Central memory CD4-positive, alpha-beta T cell (primary cell): ENCODE measurements at regions not wholly inside any gene's neighbourhood (a gene's known extent, or its start where the extent isn't known, plus 50 kb on each side); places are given as distances from the start of the nearest gene placed in this dataset.
"Not testable (repeated sequence)": the region's sequence is repeated elsewhere in the genome, so short reads cannot be mapped to it uniquely, and the experiment has no call there.

Experiments used
- DNase-seq: peaks from one replicate; pipeline ENCODE4 v3.0.0; 2022

DNA sequence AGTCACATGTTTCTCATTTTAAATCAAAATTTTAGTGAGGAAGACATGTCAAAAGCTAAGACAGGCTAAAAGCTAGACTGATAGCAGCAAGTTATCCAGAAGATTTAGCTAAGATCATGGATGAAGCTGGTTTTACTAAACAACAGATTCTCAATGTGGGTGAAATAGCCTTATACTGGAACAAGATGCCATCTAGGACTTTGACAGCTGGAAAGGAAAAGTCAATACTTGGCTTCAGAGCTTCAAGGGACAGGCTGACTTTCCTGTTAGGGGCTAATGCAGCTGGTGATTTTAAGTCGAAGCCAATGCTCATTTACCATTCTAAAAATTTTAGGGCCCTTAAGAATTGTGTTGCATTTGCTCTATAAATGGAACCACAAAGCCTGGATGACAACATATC is 455.3 kb upstream of the SLC10A2 start:
- no peak for DNase-seq

DNA sequence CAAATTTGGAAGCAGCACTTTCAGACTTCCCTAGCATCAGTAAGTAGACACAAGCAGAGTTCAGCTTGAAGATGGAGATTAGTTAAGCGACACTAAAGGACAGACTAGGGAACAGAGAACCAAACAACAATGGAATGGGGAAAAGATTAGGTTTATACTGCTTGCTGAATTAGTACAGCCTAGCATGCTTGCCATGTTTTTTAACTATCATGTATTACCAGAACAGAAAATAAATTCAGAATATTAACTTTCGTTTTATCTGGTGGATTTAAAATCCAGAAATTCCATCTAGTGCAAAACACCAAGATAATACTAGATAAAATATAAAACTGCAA is 451.5 kb upstream of the SLC10A2 start:
- no peak for DNase-seq

DNA sequence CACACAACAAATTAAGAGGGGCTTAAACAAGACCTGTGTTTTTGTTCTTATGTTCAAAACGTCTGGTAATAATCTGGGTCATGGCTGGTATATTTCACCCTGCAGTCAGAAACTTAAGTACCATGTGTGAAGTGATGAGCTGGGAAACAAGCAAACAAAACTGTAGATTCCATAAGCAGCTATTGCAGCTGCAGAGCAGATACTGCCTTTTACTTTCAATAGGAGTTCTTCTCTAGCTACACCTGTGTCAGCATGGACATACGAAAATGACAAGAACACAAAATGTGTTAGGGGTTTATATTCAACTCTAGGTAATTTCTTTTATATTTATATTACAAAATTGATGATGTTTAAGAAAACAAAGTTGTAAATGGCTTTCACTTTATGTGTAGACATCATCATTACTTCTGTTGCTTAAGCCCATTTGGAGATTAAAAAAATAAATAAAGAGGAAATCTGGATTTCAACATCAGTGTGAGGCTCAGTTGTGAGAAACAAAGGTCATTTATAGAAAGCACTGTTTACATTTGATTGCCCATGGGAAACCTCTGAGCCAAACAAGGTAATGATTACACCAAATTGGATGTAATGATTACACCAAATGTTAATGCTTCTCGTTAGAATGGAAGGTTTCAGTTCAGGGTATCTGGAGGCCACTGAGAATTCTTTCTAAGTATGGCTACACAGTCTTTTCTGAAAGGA is 451.0 kb upstream of the SLC10A2 start:
- no peak for DNase-seq

DNA sequence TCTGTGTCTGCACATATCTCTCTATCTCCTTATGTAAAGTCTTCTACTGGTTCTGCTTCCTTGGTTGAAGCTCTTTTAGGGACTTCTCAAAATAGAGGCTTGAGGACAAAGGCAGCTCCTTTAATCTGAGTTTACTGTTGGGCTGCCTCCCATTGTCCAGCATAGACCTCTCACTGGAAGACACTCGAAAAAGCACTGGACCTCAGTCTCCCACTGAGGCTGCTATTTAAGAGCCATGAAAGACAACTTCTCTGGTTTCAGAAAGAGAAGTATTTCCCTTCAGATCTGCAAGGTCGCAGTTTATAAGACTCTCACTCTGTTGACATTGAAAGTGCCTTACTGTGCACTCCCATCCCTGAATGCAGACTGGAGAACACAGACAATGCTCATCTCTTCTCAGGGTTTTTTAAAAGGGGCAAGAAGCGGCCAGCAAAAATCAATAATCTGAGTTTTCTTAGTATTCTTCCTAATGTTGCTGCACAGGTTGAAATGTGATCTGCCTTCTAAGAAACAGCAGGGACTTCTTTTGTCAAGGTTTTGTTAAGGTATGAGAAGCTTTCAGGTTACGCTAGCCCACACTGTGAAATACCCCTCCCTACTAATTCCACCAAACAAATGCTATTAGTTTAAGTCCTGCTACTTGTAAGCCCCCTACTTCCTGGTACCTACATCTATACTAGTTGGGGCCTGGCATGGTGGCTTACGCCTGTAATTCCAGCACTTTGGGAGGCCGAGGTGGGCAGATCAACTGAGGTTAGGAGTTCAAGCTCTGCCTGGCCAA is 450.0 kb upstream of the SLC10A2 start:
- no peak for DNase-seq

DNA sequence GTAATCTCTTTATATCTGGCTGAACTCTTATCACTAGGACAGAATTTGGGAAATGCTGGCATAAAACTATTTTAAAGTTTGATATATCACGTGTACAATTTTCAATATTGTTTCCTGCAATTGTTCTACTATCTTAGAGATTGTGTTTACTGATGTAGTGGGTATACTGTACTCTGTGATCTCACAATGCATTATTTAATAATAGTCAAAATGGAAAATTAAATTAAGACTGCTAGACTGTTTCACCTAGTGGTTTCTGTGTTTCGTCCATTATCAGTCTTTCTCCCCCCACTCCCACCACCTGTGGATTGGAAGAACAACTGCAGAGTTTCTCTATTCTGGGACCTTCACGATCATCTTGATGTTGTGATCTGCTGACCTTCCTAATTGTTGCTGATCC is 449.2 kb upstream of the SLC10A2 start:
- DNase-seq = no peak

DNA sequence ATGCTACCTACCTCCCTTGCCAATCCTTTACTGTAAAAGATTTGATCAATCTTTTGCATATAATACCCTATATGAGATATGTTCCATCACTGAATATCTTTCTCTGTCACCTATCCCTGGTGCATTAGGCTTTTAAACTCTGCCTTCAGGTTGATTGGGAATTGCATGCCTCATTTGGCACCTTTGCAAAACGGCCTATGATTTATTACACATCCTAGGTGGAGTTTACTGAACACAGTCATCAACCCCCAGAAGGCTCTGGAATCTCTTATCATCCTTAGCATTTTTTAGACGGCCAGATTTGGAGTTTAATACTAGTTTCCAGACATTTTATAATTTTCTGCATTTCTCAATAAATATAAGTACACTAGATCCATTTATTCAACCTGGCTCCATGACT is 448.4 kb upstream of the SLC10A2 start:
- no peak for DNase-seq

DNA sequence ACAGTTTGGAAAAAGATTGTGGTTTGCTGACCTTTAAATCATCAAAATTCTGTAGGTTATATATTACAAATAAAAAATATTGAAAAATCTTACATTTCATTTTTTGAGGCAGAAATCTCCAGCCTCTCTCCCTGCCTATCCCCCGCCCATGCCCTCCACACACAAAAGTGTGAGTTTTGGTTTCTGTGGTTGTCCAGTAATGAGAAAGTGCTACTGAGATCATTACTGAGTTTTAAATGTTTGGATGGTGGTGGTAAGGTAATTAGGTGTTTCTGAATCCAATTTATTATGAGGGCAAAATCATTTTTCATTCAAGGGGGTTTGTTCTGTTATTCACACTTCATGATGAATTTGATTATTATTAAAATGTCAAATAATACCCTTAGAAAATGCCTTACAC is 448.0 kb upstream of the SLC10A2 start:
- no peak for DNase-seq

DNA sequence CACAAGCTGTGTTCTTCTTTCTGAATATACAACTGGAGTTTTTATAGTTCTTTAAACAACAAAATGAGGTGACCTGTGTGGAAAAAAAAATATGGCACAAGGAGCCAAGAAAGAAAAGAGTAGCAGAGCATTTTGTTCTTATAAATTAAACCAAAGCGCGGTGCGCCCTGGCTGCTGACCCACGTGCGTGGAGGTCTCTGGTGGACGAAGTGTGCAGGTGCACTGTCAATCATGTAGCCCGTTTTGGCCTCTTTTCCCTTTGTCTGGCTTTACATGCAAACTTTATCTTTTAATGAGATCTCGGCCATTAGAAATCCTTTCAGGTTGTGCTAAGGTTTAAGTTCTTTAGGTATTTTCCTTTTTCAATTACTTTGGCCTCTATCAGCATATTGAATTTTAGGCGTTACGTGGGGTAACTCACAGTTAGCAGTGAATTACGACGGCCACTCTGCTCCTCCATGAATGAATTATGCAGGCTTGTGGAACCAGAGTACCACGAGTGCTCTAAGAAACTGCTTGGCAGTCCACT is 443.9 kb upstream of the SLC10A2 start:
- no peak for DNase-seq

DNA sequence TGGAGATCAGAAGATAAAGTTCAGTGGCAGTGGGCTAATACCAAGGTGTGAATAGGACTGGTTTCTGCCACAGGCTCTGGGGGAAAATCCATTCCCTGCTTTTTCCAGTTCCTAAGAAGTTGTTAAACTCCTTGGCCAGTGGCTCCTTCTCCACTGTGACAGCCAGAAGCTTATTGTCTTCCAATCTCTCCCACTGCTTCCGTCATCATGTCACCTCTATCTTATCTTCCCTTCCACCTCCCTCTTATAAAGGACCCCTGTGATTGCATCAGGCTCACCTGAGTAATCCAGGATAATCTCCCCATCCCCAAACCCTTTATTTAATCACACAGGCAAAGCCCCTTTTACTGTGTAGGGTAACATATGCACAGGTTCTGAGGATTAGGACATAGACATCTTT is 431.2 kb upstream of the SLC10A2 start:
- DNase-seq = no peak

DNA sequence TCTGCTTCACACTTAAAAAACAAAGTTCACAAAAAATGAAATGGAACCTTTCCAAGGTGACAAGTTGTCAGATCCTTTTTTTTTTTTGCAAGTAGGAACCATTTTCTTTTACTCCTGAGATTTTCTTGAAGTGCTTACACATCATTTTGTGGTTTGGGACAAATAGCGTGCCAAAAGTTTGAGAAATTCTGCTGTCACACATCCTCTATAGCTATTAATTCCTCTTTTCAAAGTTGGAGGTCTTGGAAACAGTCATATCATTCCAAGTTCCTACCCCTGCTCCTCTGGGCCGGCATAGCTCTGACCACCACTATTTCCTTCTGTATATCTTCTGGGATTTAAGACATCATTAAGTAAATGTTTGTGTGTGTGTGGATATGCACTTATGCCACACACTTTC is 421.6 kb upstream of the SLC10A2 start:
- DNase-seq = no peak

DNA sequence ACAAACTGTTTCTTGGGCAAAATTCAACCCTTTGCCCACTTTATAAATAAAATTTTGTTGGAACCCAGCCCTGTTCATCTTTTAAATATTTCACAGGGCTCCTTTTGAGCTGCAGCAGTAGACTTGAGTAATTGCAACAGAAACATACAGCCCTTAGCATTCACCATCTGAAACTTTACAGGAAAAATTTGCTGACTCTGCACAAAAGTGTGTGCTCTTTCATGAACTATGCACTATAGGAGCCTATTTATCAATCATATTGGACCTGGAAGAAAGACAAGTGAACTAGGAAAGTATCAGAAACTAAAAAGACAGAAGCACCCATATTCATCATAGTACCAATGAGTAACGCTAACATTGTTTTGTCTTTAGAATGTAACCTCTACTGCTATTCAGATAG is 406.9 kb upstream of the SLC10A2 start:
- DNase-seq = no peak

DNA sequence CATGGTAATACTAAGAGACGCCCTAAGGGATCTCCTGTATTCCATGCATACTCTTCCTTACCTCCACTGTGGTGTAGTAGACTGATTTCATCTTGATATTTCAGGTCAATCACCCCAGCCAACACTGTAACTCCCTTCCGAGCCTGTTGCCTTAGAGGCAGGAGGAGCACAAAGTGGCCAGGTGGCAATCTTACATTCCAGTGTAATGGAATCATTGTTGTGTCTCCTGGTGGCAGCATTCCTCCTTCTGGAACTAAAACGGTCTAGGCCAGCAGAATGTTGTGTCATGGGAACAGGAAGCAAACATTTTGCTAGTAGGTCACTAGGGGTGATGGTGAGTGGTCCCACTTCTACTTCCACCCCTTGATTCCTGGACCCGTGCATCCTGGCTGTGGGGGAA is 405.7 kb upstream of the SLC10A2 start:
- DNase-seq = no peak

DNA sequence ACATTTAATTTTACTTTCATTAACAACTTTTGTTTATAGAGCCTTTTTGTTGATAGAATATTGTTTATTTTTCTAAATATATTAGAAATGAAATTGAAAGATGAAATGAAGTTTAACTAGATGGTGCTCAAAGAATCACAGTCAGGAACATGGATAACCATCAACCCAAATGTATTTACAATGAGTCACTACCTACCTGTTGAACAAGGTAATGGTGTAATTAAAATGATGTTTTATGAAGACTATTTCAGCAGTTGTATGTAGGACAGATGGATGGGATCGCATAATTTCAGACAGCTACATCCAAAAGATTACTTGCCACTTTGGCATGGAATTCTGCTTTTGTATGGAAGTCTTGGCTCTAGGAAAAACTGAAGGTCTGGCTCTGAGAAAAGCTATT is 403.6 kb upstream of the SLC10A2 start:
- DNase-seq = no peak

DNA sequence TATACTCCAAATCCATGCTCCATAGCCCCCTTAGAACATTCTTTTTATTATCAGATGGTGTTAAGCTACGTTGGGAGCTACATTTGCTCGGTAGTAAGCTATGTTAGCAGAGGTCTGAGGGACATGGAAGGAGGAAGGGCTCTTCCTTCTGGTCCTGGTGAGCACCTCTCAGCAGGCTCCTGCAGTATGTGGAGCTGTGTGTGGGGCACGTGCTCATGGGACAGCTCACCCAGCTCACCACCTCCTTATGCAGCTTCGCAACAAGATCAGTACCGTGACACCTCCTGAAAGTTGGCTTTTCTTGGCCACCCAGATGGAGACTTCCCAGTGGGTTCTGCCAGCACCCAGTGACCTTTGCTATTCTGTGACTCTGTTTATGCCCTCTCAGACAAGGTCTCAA is 400.5 kb upstream of the SLC10A2 start:
- no peak for DNase-seq

DNA sequence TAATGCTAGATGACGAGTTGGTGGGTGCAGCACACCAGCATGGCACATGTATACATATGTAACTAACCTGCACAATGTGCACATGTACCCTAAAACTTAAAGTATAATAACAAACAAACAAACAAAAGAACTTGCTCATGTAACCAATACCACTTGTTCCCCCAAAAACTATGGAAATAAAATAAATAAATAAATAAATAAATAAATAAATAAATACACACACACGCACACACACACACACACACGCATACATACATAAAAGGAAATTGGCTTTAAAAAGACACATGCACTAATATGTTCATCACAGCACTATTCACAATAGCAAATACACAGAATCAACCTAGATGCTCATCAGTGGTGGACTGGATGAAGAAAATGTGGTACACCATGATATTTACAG is 394.0 kb upstream of the SLC10A2 start:
- not testable (repeated sequence) for DNase-seq

DNA sequence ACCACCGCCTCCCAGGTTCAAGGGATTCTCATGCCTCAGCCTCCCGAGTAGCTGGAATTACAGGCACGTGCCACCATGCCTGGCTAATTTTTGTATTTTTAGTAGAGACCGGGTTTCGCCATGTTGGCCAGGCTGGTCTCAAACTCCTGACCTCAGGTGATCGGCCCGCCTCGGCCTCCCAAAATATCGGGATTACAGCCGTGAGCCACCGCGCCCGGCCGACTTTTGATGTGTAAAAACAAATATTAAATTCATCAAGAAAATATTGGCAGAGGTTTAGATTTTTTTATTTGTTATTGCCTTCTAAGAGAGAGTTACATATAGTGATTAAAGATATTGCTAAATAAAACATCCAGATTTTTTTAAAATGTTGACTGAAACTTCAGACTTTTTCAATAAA is 390.8 kb upstream of the SLC10A2 start:
- DNase-seq = not testable (repeated sequence)

DNA sequence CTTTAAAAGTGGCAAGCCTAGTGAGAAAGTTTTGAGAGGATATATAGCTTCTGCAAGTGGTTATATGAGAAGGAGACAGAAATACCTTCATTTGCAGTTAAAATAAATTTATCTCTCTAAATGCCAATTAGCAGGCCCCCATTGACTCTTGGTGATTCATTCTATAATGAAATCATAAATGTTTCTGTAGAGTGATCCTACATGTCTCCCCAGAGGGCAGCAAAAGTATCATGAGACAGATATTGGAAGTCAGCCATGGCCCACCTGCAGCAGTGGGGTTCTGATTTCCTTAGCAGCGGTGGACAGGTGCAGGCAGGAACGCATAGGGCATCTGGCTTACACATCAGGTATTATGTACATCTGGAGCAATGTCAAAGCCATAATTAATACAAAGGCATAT is 385.4 kb upstream of the SLC10A2 start:
- DNase-seq = no peak

DNA sequence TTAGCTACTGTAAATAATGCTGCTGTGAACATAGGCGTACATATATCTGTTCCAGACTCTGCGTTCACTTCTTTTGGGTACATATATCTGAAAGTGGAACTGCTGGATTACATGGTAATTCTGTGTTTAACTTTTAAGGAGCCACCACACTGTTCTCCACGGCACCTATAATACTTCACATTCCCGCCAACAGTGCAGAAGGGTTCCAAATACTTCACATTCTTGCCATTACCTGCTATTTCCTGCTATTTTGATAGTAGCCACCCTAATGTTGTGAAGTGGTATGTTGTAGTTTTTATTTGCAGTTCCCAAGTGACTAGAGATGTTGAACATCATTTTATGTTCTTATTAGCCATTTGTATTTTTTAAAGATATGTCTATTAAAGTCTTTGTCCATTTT is 377.4 kb upstream of the SLC10A2 start:
- DNase-seq = no peak

DNA sequence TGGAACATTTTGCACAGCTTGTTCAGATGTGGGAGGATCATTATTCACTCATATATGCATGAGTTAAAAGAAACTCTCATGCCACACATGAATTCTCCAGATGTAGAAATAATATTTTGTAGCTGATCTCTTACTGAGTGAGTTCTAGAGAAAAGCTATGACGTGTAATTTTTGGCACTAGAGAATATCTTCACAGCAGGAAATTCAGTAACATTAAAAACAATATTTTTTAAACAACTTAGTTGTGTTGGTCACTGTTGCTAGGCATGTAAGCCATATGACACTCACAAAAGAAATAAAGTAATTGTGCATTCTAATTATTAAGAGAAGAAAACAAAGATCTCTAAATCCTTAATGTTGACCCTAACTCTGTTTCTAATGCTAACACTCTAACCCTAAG is 371.4 kb upstream of the SLC10A2 start:
- no peak for DNase-seq

DNA sequence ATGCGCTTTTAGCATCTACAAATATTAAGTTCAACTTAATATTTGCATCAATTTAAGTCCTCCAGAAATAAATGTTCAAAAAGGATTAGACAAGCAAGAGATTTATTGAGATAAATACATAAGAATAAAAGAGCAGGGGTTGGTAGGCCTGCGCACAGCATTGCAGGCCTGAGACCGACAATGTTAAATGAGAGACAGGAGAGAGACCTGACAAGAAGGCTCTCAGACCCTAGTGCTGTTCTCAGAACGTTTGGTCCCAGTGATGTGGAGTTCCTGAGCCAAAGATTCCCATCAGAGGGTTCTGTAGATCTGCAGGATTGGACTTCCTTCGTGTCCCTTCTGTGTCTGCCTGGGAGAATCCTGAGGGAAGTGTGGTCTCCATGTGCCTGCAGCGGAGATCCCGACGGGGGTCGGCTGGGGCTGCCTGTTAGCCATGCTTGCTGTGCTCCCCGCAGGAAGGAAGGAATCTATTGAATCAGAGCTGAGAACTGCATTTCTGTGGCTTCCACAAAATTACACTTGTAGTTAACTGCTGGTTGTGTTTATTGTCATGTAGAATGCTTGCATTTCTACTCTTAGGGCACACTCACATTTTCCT is 369.9 kb upstream of the SLC10A2 start:
- DNase-seq = no peak

DNA sequence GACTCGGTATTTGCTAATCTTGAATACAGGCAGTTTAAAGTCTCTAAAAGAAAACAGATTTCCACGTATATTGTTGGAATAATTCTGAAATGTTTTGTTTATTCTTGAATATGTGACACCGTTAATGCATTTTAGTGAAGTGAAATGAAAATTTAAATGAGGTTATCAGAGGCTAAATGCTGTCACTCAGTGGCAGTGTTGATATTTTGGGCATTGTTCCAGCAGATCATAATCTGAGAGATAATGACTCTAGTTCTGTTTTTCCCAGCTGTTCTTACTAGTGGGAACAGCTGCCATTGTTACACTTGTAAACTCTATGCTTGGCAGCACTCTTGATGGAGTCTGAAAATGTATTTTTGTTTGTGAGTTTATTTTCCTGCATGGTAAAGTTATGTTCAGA is 365.6 kb upstream of the SLC10A2 start:
- no peak for DNase-seq

DNA sequence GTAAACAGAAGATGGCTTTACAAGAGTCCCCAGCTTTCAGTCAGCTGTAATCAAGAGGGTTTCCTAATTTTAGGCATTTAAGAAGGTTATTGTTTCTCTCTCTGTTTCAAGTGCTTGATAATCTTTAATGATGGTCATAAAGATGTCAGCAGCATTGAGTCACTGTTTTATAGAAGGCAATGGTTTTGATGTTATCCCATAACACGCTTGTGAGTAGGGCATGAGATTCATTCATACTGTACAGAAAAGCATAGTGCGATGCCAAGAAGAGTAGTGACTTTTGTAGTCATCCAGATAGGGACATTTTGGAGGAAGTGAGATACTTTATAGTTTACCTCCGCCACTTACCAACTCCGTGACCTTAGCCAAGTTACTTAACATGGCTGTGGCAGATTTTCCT is 364.2 kb upstream of the SLC10A2 start:
- DNase-seq = no peak

DNA sequence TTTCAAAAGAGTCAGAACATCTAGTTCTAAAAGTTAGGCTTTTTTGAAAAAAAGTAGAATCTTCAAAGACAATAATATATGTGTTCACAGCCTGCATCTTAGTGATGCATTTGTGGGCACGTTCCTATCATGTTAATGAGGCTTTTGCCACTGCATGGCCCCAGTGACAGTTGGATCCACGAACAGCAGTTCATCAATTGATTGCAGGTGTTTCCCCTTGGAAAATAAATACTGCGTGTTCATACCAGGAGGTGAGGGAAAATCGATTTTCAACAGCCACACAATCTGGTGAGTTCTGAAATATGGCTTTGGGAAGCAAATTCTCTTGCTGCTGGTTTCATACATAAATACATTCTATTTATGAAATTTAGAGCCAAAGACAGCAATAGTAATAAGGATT is 343.8 kb upstream of the SLC10A2 start:
- no peak for DNase-seq

DNA sequence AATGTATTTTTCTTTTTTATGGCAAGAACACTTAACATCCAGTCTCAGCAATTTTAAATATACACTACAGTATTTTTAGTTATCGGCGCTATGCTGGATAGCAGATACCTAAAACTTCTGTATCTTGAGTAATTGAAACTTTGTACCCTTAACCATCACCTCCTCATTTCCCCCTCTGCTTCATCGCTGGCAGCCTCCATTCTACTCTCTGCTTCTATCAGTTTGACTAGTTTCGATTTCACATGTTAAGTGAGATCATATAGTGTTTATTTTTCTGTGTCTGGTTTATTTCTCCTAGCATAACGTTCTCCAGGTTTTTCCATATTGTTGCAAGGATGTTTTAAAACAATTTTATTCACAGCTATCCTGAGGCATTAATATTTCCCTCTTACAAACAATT is 340.8 kb upstream of the SLC10A2 start:
- no peak for DNase-seq
